T-helper 17 cell (primary cell): ENCODE measurements at regions not wholly inside any gene's neighbourhood (a gene's known extent, or its start where the extent isn't known, plus 50 kb on each side); places are given as distances from the start of the nearest gene placed in this dataset.
A peak's percentile ranks its signal among the peaks of the same experiment; 100 is the strongest.

Source experiments
- ATAC-seq: fragments of 150-1000 bp; cut with Tn5 transposase; 2 replicates; pipeline ENCODE4 v1.10.0; 2021; ENCODE audit warnings: mild to moderate bottlenecking, moderate library complexity
- DNase-seq, 3 donors: peaks; one replicate each; pipeline versions ENCODE4 v3.0.0 to v3.0.0-alpha.2; 2020 to 2021
- H3K9me3 ChIP-seq: one replicate; pipeline ENCODE4 v1.7.0; 2013; ENCODE audit warnings: low read length, mild to moderate bottlenecking; ENCODE audit not compliant: control insufficient read depth, poor library complexity, severe bottlenecking
- H3K27ac Mint-ChIP-seq: one replicate; pipeline ENCODE4 v1.8.0; 2022; ENCODE audit warnings: mild to moderate bottlenecking, moderate library complexity, mixed read lengths
- H3K27me3 Mint-ChIP-seq: one replicate; pipeline ENCODE4 v1.8.0; 2022; ENCODE audit warnings: mixed read lengths
- H3K36me3 Mint-ChIP-seq: one replicate; pipeline ENCODE4 v1.8.0; 2022; ENCODE audit warnings: low read depth, mixed read lengths
- H3K4me1 Mint-ChIP-seq: one replicate; pipeline ENCODE4 v1.8.0; 2022; ENCODE audit warnings: mild to moderate bottlenecking, mixed read lengths
- H3K4me3 Mint-ChIP-seq: one replicate; pipeline ENCODE4 v1.8.0; 2022; ENCODE audit warnings: mild to moderate bottlenecking, moderate library complexity, mixed read lengths

DNA sequence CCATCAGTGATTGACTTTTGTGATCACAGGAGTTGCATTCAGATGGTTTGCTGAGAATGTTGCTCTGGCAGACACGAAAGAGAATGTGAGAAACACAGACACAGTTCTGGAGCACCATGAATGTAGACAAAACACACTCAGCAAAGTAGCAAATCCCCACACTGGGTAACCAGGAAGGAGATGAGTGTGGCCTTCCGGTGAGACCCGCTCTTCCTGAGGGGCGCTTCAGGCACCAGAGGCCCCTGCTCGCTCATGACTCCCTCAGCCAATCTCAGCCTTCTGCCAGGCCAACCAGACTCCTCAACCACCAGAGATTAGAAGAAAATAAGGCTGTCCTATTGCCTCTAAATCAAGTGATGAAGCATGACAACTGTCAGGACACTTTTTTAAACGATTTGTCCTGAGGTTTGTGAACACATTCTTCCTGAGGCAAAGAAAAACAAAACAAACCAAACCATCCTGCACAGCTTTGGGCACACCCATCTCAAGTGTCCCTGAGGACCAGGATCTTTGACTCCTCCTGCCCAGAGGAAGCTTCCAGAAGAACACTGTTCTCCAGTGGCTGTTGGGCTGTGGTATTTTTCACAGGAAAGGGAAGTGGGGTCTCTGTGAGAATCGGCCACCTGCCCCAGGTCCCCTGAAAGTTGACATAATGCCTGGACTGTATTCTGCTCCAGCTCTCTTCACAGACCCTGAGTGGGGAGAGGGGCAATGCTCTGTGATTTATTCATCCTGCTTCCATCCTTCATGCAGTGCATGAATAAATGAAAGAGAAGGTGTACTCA lies 152.8 kb downstream of the BCL11A start:
- no peaks in the 10 kb centered on the region for H3K4me1 Mint-ChIP-seq
- peaks cover 27% of the 10 kb centered on the region for H3K27me3 Mint-ChIP-seq
- no peaks in the 10 kb centered on the region for H3K9me3 ChIP-seq
- ATAC-seq (no peak), DNase-seq (no peak)
- no peak overlapping the region for H3K27ac Mint-ChIP-seq
- no peaks in the 10 kb centered on the region for H3K36me3 Mint-ChIP-seq
- no peak overlapping the region for H3K4me3 Mint-ChIP-seq

GRCh38 chr2:60394463-60394862 lies 159.0 kb downstream of the BCL11A start:
- Mint-ChIP-seq H3K4me1 (no peaks in the 10 kb centered on the region), H3K27ac (no peak overlapping the region), H3K27me3 (peaks cover 31% of the 10 kb centered on the region), H3K36me3 (no peaks in the 10 kb centered on the region), H3K4me3 (no peak overlapping the region)
- DNase-seq = no peak
- no peaks in the 10 kb centered on the region for H3K9me3 ChIP-seq
- ATAC-seq = no peak

GRCh38 chr2:60391649-60392375 lies 161.6 kb downstream of the BCL11A start:
- H3K36me3 Mint-ChIP-seq = no peaks in the 10 kb centered on the region
- DNase-seq (no peak), ATAC-seq (no peak)
- no peak overlapping the region for H3K27ac Mint-ChIP-seq
- H3K27me3 Mint-ChIP-seq = peaks cover 30% of the 10 kb centered on the region
- H3K4me1 Mint-ChIP-seq = no peaks in the 10 kb centered on the region
- no peaks in the 10 kb centered on the region for H3K9me3 ChIP-seq
- H3K4me3 Mint-ChIP-seq = no peak overlapping the region

DNA sequence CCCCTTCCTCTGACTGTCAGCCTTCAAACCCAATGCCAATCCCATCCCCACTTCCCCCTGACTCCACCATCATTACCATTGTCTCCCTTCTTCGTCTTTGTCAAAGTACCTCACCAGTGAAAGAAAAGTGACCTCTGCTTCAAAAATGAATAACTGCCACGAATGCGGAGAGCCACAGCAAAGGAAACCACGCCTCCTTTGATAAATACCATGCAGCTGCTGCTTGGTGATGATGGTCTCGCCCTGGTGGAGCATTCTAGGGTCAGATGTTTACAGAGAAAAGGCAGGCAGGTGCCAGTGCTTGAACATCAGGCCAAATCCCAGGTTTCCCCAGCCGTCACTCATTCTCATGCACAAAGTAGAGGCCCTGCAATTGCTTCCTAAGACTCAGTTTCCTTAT lies 162.2 kb downstream of the BCL11A start:
- H3K9me3 ChIP-seq = no peaks in the 10 kb centered on the region
- ATAC-seq (no peak), DNase-seq (no peak)
- Mint-ChIP-seq H3K27ac (no peak overlapping the region), H3K27me3 (peaks cover 27% of the 10 kb centered on the region), H3K4me1 (no peaks in the 10 kb centered on the region), H3K4me3 (peak overlapping the region; percentile 28), H3K36me3 (no peaks in the 10 kb centered on the region)

GRCh38 chr2:60386436-60386835 lies 167.0 kb downstream of the BCL11A start:
- no peak overlapping the region for H3K4me3 Mint-ChIP-seq
- H3K27me3 Mint-ChIP-seq = peaks cover 13% of the 10 kb centered on the region
- no peak for DNase-seq
- no peaks in the 10 kb centered on the region for H3K36me3 Mint-ChIP-seq
- no peak overlapping the region for H3K27ac Mint-ChIP-seq
- H3K4me1 Mint-ChIP-seq = no peaks in the 10 kb centered on the region
- no peak for ATAC-seq
- no peaks in the 10 kb centered on the region for H3K9me3 ChIP-seq

DNA sequence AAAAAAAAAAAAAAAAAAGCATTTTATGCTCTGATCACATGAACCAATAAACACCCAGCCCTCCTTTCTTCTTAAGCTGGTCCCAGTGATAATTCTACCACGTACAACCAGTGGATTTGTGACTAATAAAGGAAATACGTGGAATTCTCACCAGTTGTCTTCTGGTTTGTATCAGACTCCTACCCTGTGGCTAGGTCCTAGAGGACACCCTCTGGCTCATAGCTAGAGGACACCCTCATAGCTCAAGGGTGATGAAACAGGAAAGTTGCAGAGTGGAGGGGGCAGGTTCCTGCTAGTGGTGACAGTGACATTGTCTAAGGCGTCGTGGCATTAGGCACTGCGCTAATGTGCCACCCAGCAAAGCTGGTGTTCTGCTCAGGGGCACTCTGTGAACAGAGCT lies 167.8 kb downstream of the BCL11A start:
- DNase-seq (no peak), ATAC-seq (no peak)
- H3K9me3 ChIP-seq = no peaks in the 10 kb centered on the region
- no peaks in the 10 kb centered on the region for H3K36me3 Mint-ChIP-seq
- H3K27ac Mint-ChIP-seq = no peak overlapping the region
- H3K4me1 Mint-ChIP-seq = no peaks in the 10 kb centered on the region
- H3K27me3 Mint-ChIP-seq = peaks cover 10% of the 10 kb centered on the region
- no peak overlapping the region for H3K4me3 Mint-ChIP-seq

DNA sequence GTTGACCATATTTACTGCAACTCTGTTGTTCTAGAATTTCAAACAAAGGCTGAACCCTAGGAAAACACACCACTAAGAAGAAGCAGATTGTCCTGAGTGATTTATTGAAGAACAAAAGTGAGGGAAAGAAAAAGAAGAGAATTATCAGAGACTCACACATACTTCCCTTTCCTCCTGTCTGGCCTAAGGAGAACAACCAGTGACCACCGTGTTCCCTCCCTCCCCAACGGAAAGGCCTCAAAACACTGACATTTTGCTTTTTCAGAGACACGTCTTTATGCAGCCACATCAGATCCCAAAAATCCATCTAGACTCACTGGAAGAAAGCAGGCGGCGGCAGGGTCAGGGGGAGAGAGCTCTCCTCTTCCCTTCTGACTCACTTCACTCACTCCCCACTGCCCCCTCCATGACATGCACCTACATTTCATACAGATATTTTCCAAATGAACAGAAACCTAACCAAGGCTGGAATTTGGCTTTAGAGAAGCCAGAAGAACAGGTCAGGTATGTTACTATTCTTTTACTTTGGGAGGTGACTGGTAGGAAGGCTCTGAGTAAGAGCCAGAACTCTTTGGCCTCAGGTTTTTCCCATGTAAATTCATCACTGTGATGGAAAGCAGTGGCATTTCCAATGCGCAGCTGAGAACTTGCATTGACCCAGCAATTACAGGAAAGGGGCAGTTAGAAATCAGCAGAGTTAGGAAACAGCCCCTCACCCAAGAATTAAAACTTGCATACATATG lies 169.9 kb downstream of the BCL11A start:
- peaks cover 4% of the 10 kb centered on the region for H3K4me1 Mint-ChIP-seq
- ATAC-seq = no peak
- no peak overlapping the region for H3K27ac Mint-ChIP-seq
- H3K4me3 Mint-ChIP-seq = no peak overlapping the region
- H3K36me3 Mint-ChIP-seq = no peaks in the 10 kb centered on the region
- peaks cover 18% of the 10 kb centered on the region for H3K27me3 Mint-ChIP-seq
- DNase-seq = no peak
- no peaks in the 10 kb centered on the region for H3K9me3 ChIP-seq

GRCh38 chr2:60380411-60380810 lies 173.0 kb downstream of the BCL11A start:
- Mint-ChIP-seq H3K36me3 (no peaks in the 10 kb centered on the region), H3K27ac (no peak overlapping the region), H3K27me3 (peaks cover 18% of the 10 kb centered on the region), H3K4me1 (peaks cover 4% of the 10 kb centered on the region), H3K4me3 (no peak overlapping the region)
- ATAC-seq (no peak), DNase-seq (no peak)
- no peaks in the 10 kb centered on the region for H3K9me3 ChIP-seq

DNA sequence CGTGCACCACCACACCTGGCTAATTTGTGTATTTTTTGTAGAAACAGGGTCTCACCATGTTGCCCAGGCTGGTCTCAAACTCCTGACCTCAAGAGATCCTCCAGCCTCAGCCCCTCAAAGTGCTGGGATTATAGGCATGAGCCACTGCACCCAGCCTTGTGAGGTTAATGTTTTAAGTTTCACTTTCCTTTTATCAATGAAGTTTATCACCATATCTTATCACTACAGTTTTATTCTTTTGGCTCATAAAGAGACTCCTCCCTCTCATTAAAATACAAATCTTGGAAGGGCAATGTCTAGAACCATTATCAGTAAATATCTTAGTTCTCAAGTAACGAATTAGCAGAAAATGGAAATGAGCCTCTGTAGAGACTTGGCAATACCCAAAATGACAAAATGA lies 173.8 kb downstream of the BCL11A start:
- H3K9me3 ChIP-seq = no peaks in the 10 kb centered on the region
- ATAC-seq (no peak), DNase-seq (no peak)
- Mint-ChIP-seq H3K4me3 (no peak overlapping the region), H3K4me1 (peaks cover 4% of the 10 kb centered on the region), H3K36me3 (no peaks in the 10 kb centered on the region), H3K27ac (no peak overlapping the region), H3K27me3 (peaks cover 18% of the 10 kb centered on the region)

GRCh38 chr2:60379216-60379615 lies 174.2 kb downstream of the BCL11A start:
- DNase-seq = no peak
- Mint-ChIP-seq H3K36me3 (no peaks in the 10 kb centered on the region), H3K4me1 (peaks cover 4% of the 10 kb centered on the region), H3K4me3 (no peak overlapping the region), H3K27ac (no peak overlapping the region), H3K27me3 (peaks cover 21% of the 10 kb centered on the region)
- no peaks in the 10 kb centered on the region for H3K9me3 ChIP-seq
- ATAC-seq = no peak

GRCh38 chr2:60377825-60378224 lies 175.6 kb downstream of the BCL11A start:
- DNase-seq = no peak
- H3K27me3 Mint-ChIP-seq = peaks cover 22% of the 10 kb centered on the region
- ATAC-seq = no peak
- no peaks in the 10 kb centered on the region for H3K9me3 ChIP-seq
- H3K36me3 Mint-ChIP-seq = no peaks in the 10 kb centered on the region
- H3K27ac Mint-ChIP-seq = no peak overlapping the region
- no peak overlapping the region for H3K4me3 Mint-ChIP-seq
- H3K4me1 Mint-ChIP-seq = peaks cover 4% of the 10 kb centered on the region

- no peak overlapping the region for H3K4me3 Mint-ChIP-seq
- H3K27me3 Mint-ChIP-seq = peaks cover 18% of the 10 kb centered on the region
- H3K9me3 ChIP-seq = no peaks in the 10 kb centered on the region
Measured at GRCh38 chr2:60376252-60376651, 177.2 kb downstream of the BCL11A start.

GRCh38 chr2:60371681-60372080 lies 181.8 kb downstream of the BCL11A start:
- ATAC-seq (no peak), DNase-seq (no peak)
- peaks cover 8% of the 10 kb centered on the region for H3K4me1 Mint-ChIP-seq
- H3K36me3 Mint-ChIP-seq = no peaks in the 10 kb centered on the region
- H3K27ac Mint-ChIP-seq = no peak overlapping the region
- peaks cover 10% of the 10 kb centered on the region for H3K27me3 Mint-ChIP-seq
- no peak overlapping the region for H3K4me3 Mint-ChIP-seq
- no peaks in the 10 kb centered on the region for H3K9me3 ChIP-seq

More at GRCh38 chr2:60376252-60376651, 177.2 kb downstream of the BCL11A start:
- Mint-ChIP-seq H3K36me3 (no peaks in the 10 kb centered on the region), H3K27ac (no peak overlapping the region), H3K4me1 (peaks cover 4% of the 10 kb centered on the region)
- DNase-seq (no peak), ATAC-seq (no peak)
